Neural crest cell (in vitro differentiated cells): ENCODE measurements at regions not wholly inside any gene's neighbourhood (a gene's known extent, or its start where the extent isn't known, plus 50 kb on each side); places are given as distances from the start of the nearest gene placed in this dataset.

Experiments
- DNase-seq: peaks from one replicate; pipeline ENCODE4 v3.0.0; 2021; ENCODE audit warnings: low read depth, mixed read lengths, low spot score
- H3K27ac Mint-ChIP-seq: one replicate; pipeline ENCODE4 v1.8.0; 2021; ENCODE audit warnings: mild to moderate bottlenecking, mixed read lengths; ENCODE audit not compliant: unreplicated experiment
- H3K27me3 Mint-ChIP-seq: 2 replicates; pipeline ENCODE4 v1.8.0; 2021; ENCODE audit warnings: low read depth, mild to moderate bottlenecking, mixed read lengths
- H3K36me3 Mint-ChIP-seq: 2 replicates; pipeline ENCODE4 v1.8.0; 2021; ENCODE audit warnings: low read depth, mild to moderate bottlenecking, mixed read lengths
- H3K4me1 Mint-ChIP-seq: 2 replicates; pipeline ENCODE4 v1.8.0; 2021; ENCODE audit warnings: mixed read lengths
- H3K4me3 Mint-ChIP-seq: one replicate; pipeline ENCODE4 v1.8.0; 2021; ENCODE audit warnings: mild to moderate bottlenecking, mixed read lengths
- H3K9me3 Mint-ChIP-seq: 2 replicates; pipeline ENCODE4 v1.8.0; 2021; ENCODE audit warnings: mixed read lengths
- TF ChIP-seq, protein P1 (sequence below): fragments of 200-600 bp; sonication (generic); conservative IDR thresholded peaks from 2 replicates; pipeline ENCODE4 v1.5.0; 2021; ENCODE audit warnings: antibody characterized with exemption, mild to moderate bottlenecking

DNA sequence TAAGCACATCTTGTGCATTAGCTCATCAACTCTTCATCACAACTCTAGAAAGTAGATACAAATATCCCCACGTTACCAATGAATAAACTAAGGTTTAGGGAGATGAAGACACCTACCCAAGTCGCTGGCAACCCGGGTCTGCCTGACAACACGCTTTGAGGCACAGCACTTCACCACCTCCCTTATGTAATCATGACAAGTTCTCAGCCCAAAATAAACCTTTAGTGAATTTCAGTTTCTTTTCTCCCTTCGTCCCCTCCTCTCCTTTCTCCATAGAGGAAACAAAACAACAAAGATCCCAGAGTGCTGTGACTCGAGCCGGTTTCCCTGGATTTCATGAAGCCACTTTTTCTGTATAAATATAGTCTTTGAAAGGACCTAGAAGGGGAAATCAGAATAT lies 105.4 kb downstream of the MAFB start:
- peaks cover 16% of the 10 kb centered on the region for H3K27me3 Mint-ChIP-seq

DNA sequence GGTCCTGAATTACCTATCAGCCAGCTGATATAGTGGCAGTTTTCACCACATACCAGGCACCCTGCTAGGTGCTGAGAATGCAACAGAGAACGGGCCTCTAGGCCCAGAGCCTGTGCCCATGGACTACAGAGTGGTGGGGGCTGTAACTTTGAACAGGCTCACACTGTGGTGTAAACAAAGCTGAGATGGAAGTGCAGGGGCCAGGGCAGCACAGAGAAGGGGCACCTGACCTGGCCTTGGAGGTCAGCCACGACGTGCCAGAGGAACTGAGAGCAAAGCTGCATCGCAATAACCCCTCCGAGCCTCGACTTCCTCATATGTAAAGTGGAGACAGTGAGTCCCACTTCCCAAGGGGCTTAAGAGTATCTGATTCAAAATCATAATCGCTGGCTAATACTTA lies 105.8 kb downstream of the MAFB start:
- TF ChIP-seq, protein P1, sequence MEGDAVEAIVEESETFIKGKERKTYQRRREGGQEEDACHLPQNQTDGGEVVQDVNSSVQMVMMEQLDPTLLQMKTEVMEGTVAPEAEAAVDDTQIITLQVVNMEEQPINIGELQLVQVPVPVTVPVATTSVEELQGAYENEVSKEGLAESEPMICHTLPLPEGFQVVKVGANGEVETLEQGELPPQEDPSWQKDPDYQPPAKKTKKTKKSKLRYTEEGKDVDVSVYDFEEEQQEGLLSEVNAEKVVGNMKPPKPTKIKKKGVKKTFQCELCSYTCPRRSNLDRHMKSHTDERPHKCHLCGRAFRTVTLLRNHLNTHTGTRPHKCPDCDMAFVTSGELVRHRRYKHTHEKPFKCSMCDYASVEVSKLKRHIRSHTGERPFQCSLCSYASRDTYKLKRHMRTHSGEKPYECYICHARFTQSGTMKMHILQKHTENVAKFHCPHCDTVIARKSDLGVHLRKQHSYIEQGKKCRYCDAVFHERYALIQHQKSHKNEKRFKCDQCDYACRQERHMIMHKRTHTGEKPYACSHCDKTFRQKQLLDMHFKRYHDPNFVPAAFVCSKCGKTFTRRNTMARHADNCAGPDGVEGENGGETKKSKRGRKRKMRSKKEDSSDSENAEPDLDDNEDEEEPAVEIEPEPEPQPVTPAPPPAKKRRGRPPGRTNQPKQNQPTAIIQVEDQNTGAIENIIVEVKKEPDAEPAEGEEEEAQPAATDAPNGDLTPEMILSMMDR, result no peak
- Mint-ChIP-seq H3K4me1 (no peaks in the 10 kb centered on the region), H3K27me3 (peaks cover 15% of the 10 kb centered on the region), H3K4me3 (no peak overlapping the region), H3K36me3 (no peaks in the 10 kb centered on the region), H3K27ac (no peak overlapping the region), H3K9me3 (no peaks in the 10 kb centered on the region)
- no peak for DNase-seq

More for the DNA sequence above, 105.4 kb downstream of the MAFB start:
- Mint-ChIP-seq H3K36me3 (no peaks in the 10 kb centered on the region), H3K4me1 (no peaks in the 10 kb centered on the region), H3K27ac (no peak overlapping the region), H3K4me3 (no peak overlapping the region), H3K9me3 (no peaks in the 10 kb centered on the region)
- DNase-seq, result no peak
- TF ChIP-seq, protein P1, result no peak

DNA sequence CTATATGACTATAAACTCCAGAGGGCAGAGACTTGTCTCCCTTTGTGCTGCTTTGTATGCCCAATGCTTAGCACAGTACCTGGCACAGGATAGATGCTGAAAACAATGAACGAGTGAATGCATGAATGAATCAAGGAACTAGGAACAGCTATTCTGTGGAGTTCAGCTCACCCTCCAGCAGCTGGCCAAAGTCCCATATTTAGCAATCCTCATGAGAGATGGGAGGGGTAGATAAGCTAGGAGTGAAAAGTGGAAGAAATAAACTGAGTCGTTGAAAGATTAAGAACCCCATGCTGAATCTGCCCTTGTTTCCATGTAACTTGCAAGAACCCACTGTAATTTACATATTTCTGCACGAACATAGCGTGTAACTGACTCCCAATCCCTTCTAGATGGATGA lies 106.5 kb downstream of the MAFB start:
- no peak for DNase-seq

DNA sequence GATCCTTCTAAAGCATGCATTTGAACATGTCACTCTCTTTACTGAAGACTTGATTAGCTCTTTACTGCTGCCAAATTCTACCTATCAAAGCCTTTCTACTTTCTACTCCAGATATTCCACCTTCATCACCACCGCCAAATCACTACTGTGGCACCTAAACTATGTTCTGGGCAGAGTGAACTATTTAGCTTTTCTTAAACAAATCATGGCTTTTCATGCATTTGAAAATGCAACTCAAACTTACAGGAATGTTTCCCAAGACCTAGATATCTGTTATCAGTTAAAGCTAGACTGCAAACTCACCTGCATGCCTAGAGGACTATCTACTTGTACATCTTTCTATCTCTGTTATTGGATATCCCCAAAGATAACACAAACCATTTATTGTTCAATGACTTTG lies 109.3 kb downstream of the MAFB start:
- no peak for DNase-seq
- TF ChIP-seq, protein P1, result no peak
- Mint-ChIP-seq H3K36me3 (no peaks in the 10 kb centered on the region), H3K4me1 (no peaks in the 10 kb centered on the region), H3K27me3 (peaks cover 14% of the 10 kb centered on the region), H3K27ac (no peak overlapping the region), H3K9me3 (no peaks in the 10 kb centered on the region), H3K4me3 (no peak overlapping the region)

More for the DNA sequence above, 106.5 kb downstream of the MAFB start:
- no peak overlapping the region for H3K4me3 Mint-ChIP-seq
- no peaks in the 10 kb centered on the region for H3K36me3 Mint-ChIP-seq
- H3K4me1 Mint-ChIP-seq, result no peaks in the 10 kb centered on the region
- no peak overlapping the region for H3K27ac Mint-ChIP-seq
- TF ChIP-seq, protein P1, result no peak
- no peaks in the 10 kb centered on the region for H3K9me3 Mint-ChIP-seq
- H3K27me3 Mint-ChIP-seq, result peaks cover 18% of the 10 kb centered on the region

DNA sequence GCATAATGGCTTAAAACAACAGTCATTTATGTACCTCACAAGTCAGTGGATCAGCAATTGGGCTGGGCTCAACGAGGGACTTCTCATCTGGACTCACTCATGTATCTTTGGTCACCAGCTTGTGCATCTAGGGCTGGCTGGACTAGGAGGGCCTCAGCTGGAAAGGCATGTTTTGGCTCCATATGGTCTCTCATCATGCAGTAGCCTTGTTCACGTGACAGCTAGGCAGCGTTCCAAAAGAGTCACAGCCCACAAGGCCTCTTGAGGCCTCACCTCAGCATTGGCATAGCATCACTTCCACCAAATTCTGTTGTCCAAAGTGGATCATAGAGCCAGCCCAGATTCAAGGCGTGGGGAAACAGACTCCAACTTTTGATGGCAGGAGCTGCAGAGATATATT lies 110.1 kb downstream of the MAFB start:
- DNase-seq, result no peak
- Mint-ChIP-seq H3K27me3 (peaks cover 14% of the 10 kb centered on the region), H3K27ac (no peak overlapping the region), H3K9me3 (no peaks in the 10 kb centered on the region), H3K4me3 (no peak overlapping the region), H3K36me3 (no peaks in the 10 kb centered on the region), H3K4me1 (no peaks in the 10 kb centered on the region)
- TF ChIP-seq, protein P1, result no peak

DNA sequence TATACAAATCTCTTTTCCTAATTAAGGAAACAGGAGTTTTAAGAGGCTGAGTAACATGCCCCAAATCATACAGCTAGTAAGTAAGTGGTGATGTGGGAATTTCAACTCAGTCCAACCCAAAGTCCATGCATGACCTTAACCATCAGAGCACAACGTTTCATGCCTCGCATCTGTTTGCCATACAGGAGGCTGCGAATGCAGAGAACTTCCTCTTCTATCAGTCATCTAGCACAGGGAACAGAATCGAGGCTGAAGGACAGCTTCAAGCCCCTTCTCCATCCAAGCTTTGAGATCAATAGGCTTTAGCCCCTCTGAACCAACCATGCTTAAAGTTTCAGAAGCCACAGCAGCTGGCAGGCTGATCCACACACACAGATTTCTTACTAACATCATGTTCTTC lies 113.2 kb downstream of the MAFB start:
- H3K27me3 Mint-ChIP-seq, result peaks cover 8% of the 10 kb centered on the region
- no peaks in the 10 kb centered on the region for H3K36me3 Mint-ChIP-seq
- no peaks in the 10 kb centered on the region for H3K9me3 Mint-ChIP-seq

More for the DNA sequence above, 113.2 kb downstream of the MAFB start:
- no peaks in the 10 kb centered on the region for H3K4me1 Mint-ChIP-seq
- no peak for DNase-seq
- H3K27ac Mint-ChIP-seq, result no peak overlapping the region
- H3K4me3 Mint-ChIP-seq, result no peak overlapping the region
- TF ChIP-seq, protein P1, result no peak
